ENCODE measurements at regions not wholly inside any gene's neighbourhood (a gene's known extent, or its start where the extent isn't known, plus 50 kb on each side); places are given as distances from the start of the nearest gene placed in this dataset.

DNA sequence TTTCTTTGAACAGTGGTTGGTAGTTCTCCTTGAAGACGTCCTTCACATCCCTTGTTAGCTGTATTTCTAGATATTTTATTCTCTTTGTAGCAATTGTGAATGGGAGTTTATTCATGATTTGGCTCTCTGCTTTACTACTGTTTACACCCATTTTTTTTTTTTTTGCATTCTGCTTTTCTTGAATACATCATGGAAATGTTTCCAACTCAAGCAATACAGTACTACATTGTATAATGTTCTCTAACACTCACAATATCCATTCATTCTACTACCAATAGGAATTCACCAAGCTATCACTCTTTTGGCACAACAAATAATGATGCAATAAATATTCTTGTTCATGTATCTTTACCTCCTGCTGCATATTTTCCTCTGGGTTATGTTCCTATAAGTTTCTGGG is 801.7 kb downstream of the NTRK3 start:
- TF ChIP-seq POLR2A (IDR thresholded peaks at IDR 0.05; ENCODE audit: low read length) = no peak
- TF ChIP-seq GATA1 (IDR thresholded peaks at IDR 0.05; ENCODE audit: low read depth, low read length) = no peak
